OCI-LY7 (cell line): ENCODE measurements at regions not wholly inside any gene's neighbourhood (a gene's known extent, or its start where the extent isn't known, plus 50 kb on each side); places are given as distances from the start of the nearest gene placed in this dataset.

Experiments used
- CTCF ChIP-seq: fragments of 200-600 bp; sonication (generic); conservative IDR thresholded peaks from 2 replicates; pipeline ENCODE4 v1.5.1; 2014; ENCODE audit warnings: mild to moderate bottlenecking, antibody characterized with exemption, low read length, moderate library complexity, mixed read lengths
- EZH2phosphoT487 ChIP-seq: fragments of 200-600 bp; sonication (generic); IDR thresholded peaks from 2 replicates; pipeline ENCODE4 v1.6.1; 2018; ENCODE audit warnings: low read depth, borderline replicate concordance, mild to moderate bottlenecking, mixed run types, antibody characterized with exemption, low read length, moderate library complexity, mixed read lengths

DNA sequence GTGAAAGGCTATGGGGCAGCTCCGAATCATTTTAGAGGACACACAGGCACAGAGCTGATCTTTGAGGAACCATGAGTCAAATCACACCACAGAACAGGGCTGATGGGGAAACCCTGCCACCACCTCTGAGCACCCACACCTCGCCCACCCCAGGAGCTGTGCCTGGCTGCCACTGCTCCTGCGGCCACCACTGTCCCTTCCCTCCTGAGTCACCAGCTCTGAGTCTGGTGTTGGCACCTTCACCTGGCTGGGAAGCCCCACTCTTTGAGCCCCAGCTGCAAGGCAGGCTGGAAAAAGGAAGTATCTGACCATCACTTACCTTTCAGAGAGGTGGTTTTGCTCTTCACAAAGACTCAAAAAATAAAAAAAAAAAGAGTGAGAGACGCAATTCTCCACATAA is 63.6 kb upstream of the MEF2A start:
- TF ChIP-seq CTCF (no peak), EZH2phosphoT487 (no peak)
